Activated gamma-delta T cell treated with anti-CD3 and anti-CD28 coated beads, Interleukin-2, amount 50 U/mL, for 16 hours (primary cell): ENCODE measurements at regions not wholly inside any gene's neighbourhood (a gene's known extent, or its start where the extent isn't known, plus 50 kb on each side); places are given as distances from the start of the nearest gene placed in this dataset.
A peak's percentile ranks its signal among the peaks of the same experiment; 100 is the strongest.

Experiments
- DNase-seq: peaks from one replicate; pipeline ENCODE4 v3.0.0-alpha.2; 2020; ENCODE audit warnings: low read depth

GRCh38 chr15:58329781-58330671 lies 101.8 kb upstream of the LIPC start:
- DNase-seq: no peak

- DNase-seq: no peak
Observed at GRCh38 chr15:58330741-58331559, 100.8 kb upstream of the LIPC start.

GRCh38 chr15:58331560-58331912 lies 100.3 kb upstream of the LIPC start:
- DNase-seq: no peak

- peak; percentile 79 for DNase-seq
Observed at GRCh38 chr15:58331913-58332675, 99.7 kb upstream of the LIPC start.

GRCh38 chr15:58332676-58333400 lies 99.0 kb upstream of the LIPC start:
- no peak for DNase-seq

- DNase-seq: no peak
Observed at GRCh38 chr15:58334803-58335202, 97.0 kb upstream of the LIPC start.

- no peak for DNase-seq
Observed at GRCh38 chr15:58336161-58336560, 95.6 kb upstream of the LIPC start.

- no peak for DNase-seq
Observed at GRCh38 chr15:58340176-58340575, 91.6 kb upstream of the LIPC start.

GRCh38 chr15:58342508-58342907 lies 89.3 kb upstream of the LIPC start:
- no peak for DNase-seq

GRCh38 chr15:58344213-58345070 lies 87.3 kb upstream of the LIPC start:
- no peak for DNase-seq

GRCh38 chr15:58346361-58346760 lies 85.4 kb upstream of the LIPC start:
- DNase-seq: no peak

- no peak for DNase-seq
Observed at GRCh38 chr15:58348095-58348812, 83.5 kb upstream of the LIPC start.

GRCh38 chr15:58352026-58352929 lies 79.5 kb upstream of the LIPC start:
- DNase-seq: no peak

GRCh38 chr15:58355382-58355971 lies 76.3 kb upstream of the LIPC start:
- no peak for DNase-seq

- no peak for DNase-seq
Observed at GRCh38 chr15:58355973-58356372, 75.8 kb upstream of the LIPC start.

- no peak for DNase-seq
Observed at GRCh38 chr15:58357529-58358476, 74.0 kb upstream of the LIPC start.

GRCh38 chr15:58360421-58361090 lies 71.2 kb upstream of the LIPC start:
- no peak for DNase-seq
